Large intestine (tissue), 3 donors: ENCODE measurements at regions not wholly inside any gene's neighbourhood (a gene's known extent, or its start where the extent isn't known, plus 50 kb on each side); places are given as distances from the start of the nearest gene placed in this dataset.
"Not testable (repeated sequence)": the region's sequence is repeated elsewhere in the genome, so short reads cannot be mapped to it uniquely, and the experiment has no call there.

Source experiments
- DNase-seq, 2 donors: peaks; one replicate each; pipeline versions ENCODE4 v3.0.0 to v3.0.0-alpha.2; 2013
- H3K27ac ChIP-seq: one replicate; pipeline ENCODE4 v1.5.1; 2013; ENCODE audit warnings: low read length
- H3K27me3 ChIP-seq: 2 replicates; pipeline ENCODE4 v1.6.1; 2013; ENCODE audit warnings: low read length; ENCODE audit not compliant: control insufficient read depth, insufficient read depth
- H3K36me3 ChIP-seq: 2 replicates; pipeline ENCODE4 v1.6.1; 2013; ENCODE audit warnings: low read length; ENCODE audit not compliant: control insufficient read depth, insufficient read depth
- H3K4me1 ChIP-seq: one replicate; pipeline ENCODE4 v1.6.1; 2013; ENCODE audit warnings: low read length; ENCODE audit not compliant: control insufficient read depth, insufficient read depth
- H3K4me3 ChIP-seq: one replicate; pipeline ENCODE4 v1.5.1; 2013; ENCODE audit warnings: low read length
- H3K9me3 ChIP-seq: one replicate; pipeline ENCODE4 v1.6.1; 2013; ENCODE audit warnings: mild to moderate bottlenecking, low read depth, low read length, moderate library complexity; ENCODE audit not compliant: control insufficient read depth
- WGBS: methylation state at CpG from one replicate; pipeline ENCODE4 v1.1.5; 2013; ENCODE audit warnings: low lambda C conversion rate; ENCODE audit not compliant: insufficient coverage; 5-methylcytosine and 5-hydroxymethylcytosine counted together

- no peak overlapping the region for H3K4me3 ChIP-seq
- H3K4me1 ChIP-seq: no peaks in the 10 kb centered on the region
- no peaks in the 10 kb centered on the region for H3K9me3 ChIP-seq
- DNase-seq: no peak
- no CpG with 5 or more reads among the region's 3 CpGs for WGBS
- no peaks in the 10 kb centered on the region for H3K36me3 ChIP-seq
- H3K27me3 ChIP-seq: no peaks in the 10 kb centered on the region
- no peak overlapping the region for H3K27ac ChIP-seq
Measured at GRCh38 chrX:20718592-20719380, 452.1 kb upstream of the RPS6KA3 start.

DNA sequence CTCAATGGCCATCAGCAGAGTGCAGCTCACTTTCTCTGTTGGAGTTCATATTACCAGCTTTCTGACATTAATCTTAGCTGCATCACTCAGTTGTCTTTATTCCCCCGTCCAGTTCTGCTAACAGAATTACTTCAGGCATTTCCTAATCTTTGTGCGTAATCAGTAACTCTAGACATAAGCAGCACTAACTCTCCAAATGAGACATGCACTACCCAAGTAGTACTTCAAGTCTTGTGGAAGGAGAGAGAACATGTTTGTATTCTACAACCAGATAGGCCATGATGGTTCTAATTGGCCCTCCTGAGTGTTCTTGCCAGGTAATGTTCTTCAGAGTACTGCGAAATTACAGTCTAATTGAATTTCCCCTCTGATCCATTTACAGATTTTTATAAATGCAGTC is 448.5 kb upstream of the RPS6KA3 start:
- no peaks in the 10 kb centered on the region for H3K9me3 ChIP-seq
- no CpG with 5 or more reads among the region's 3 CpGs for WGBS

GRCh38 chrX:20712811-20713210 is 446.1 kb upstream of the RPS6KA3 start:
- Histone ChIP-seq H3K4me1 (no peaks in the 10 kb centered on the region), H3K27me3 (no peaks in the 10 kb centered on the region), H3K9me3 (no peaks in the 10 kb centered on the region), H3K36me3 (no peaks in the 10 kb centered on the region), H3K27ac (no peak overlapping the region), H3K4me3 (no peak overlapping the region)
- WGBS: no CpG with 5 or more reads among the region's 1 CpG
- no peak for DNase-seq

More for the DNA sequence above, 448.5 kb upstream of the RPS6KA3 start:
- H3K4me3 ChIP-seq: no peak overlapping the region
- H3K27ac ChIP-seq: no peak overlapping the region
- H3K36me3 ChIP-seq: no peaks in the 10 kb centered on the region
- no peaks in the 10 kb centered on the region for H3K4me1 ChIP-seq
- no peaks in the 10 kb centered on the region for H3K27me3 ChIP-seq
- DNase-seq: no peak

DNA sequence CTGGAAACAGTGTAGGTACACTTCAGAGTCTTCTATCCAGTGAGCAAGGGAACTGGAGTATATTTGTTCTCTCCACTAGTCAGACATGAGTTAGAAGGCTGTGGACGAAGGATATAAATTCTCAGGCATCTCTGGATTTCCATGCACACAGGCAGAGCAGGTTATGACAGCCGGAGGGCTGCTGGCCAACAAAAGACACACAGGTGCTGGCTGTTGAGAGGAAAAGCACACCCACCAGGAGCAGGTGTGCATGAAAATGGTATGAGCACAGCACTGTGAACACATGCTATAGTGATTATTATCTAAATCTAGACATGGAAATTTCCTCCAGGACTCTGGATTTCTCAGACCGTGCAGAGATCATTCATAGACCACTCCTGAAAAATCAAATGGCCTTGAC is 444.7 kb upstream of the RPS6KA3 start:
- no peak overlapping the region for H3K27ac ChIP-seq
- no CpG with 5 or more reads among the region's 3 CpGs for WGBS
- H3K27me3 ChIP-seq: no peaks in the 10 kb centered on the region
- no peaks in the 10 kb centered on the region for H3K4me1 ChIP-seq
- no peak for DNase-seq
- no peaks in the 10 kb centered on the region for H3K36me3 ChIP-seq
- no peaks in the 10 kb centered on the region for H3K9me3 ChIP-seq
- no peak overlapping the region for H3K4me3 ChIP-seq

DNA sequence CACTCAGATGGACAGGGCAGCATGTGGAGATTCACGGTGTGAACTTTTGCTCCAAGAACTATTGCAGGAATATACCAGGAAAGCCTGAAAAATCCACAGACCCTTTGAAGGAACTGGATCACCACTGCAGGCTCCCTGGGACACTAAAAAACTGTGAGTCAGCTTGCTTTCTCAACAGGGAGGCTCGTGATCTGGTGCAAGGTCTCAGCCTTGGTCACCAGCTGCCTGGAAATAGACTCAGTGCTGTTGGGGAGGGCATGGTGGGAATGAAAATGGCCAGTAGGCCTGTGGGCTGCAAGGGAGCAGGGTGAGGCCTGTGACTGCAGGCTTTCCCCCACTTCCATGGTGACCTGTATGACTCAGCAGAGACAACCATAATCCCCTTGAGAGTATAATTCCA is 426.4 kb upstream of the RPS6KA3 start:
- no CpG with 5 or more reads among the region's 2 CpGs for WGBS
- Histone ChIP-seq H3K9me3 (no peaks in the 10 kb centered on the region), H3K4me1 (no peaks in the 10 kb centered on the region), H3K36me3 (no peaks in the 10 kb centered on the region), H3K27ac (no peak overlapping the region), H3K27me3 (no peaks in the 10 kb centered on the region), H3K4me3 (no peak overlapping the region)
- no peak for DNase-seq

DNA sequence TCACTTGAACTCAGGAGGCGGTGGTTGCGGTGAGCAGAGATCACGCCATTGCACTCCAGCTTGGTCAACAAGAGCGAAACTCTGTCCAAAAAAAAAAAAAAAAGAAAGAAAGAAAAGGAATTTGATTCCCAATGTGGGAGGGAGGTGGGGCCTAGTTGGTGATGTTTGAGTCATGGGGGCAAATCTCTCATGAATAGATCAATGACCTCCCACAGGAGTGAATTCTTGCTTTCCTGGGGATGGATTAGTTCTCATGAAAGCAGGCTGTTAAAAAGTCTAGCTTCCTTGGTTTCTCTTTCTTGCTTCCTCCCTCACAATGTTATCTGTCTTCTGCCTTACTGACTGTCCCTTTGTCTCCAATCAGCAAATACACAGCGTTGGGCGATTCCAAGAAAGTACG is 419.5 kb upstream of the RPS6KA3 start:
- no peak overlapping the region for H3K27ac ChIP-seq
- no peaks in the 10 kb centered on the region for H3K4me1 ChIP-seq
- WGBS: no CpG with 5 or more reads among the region's 7 CpGs
- no peaks in the 10 kb centered on the region for H3K9me3 ChIP-seq
- no peak for DNase-seq
- H3K27me3 ChIP-seq: no peaks in the 10 kb centered on the region
- H3K4me3 ChIP-seq: no peak overlapping the region
- no peaks in the 10 kb centered on the region for H3K36me3 ChIP-seq

DNA sequence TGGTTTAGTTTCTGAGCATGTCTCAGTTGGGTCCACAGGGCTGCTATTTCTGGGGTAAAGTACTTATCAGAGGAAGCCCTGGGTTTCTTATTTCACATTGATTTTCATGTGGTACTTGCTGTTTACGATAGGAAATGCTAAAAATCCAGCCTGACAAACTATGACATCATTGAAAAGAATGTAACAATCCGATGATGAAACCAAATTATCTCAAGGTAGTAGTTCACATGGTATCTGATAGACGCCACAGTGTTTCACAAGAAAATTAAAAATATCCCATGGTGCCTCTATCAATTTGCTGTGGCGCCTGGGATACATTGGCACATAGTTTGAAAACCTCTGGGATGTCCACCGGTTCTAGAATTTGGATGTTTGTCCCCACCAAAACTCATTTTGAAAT is 418.9 kb upstream of the RPS6KA3 start:
- DNase-seq: no peak
- H3K9me3 ChIP-seq: no peaks in the 10 kb centered on the region
- H3K27ac ChIP-seq: no peak overlapping the region
- H3K36me3 ChIP-seq: no peaks in the 10 kb centered on the region
- H3K4me3 ChIP-seq: no peak overlapping the region
- H3K4me1 ChIP-seq: no peaks in the 10 kb centered on the region
- no CpG with 5 or more reads among the region's 5 CpGs for WGBS
- no peaks in the 10 kb centered on the region for H3K27me3 ChIP-seq

DNA sequence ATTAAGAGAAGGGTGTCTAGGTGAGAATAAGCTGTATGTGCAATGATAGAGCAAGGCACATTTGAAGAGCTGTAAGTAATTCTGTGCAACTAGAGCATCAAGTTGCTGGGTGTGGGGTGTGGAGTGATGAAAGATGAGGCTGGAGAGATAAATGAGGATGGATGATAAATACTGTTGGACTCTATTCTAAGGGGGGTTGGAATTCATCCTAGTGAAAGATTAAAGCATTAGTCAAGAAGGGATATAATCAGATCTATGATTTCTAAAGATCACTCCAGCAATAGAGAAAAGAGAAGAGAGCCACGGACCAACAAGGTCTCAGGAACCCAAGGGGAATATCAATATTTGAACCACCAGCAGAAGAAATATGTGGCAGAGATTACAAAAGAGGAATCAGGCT is 415.0 kb upstream of the RPS6KA3 start:
- H3K4me3 ChIP-seq: no peak overlapping the region
- H3K36me3 ChIP-seq: no peaks in the 10 kb centered on the region
- WGBS: no CpG with 5 or more reads among the region's 1 CpG
- H3K4me1 ChIP-seq: no peaks in the 10 kb centered on the region
- H3K9me3 ChIP-seq: no peaks in the 10 kb centered on the region
- H3K27me3 ChIP-seq: no peaks in the 10 kb centered on the region
- no peak for DNase-seq
- no peak overlapping the region for H3K27ac ChIP-seq

- no peak overlapping the region for H3K27ac ChIP-seq
- H3K4me1 ChIP-seq: no peaks in the 10 kb centered on the region
- H3K27me3 ChIP-seq: no peaks in the 10 kb centered on the region
- no peaks in the 10 kb centered on the region for H3K9me3 ChIP-seq
- H3K4me3 ChIP-seq: no peak overlapping the region
- DNase-seq: no peak
- H3K36me3 ChIP-seq: no peaks in the 10 kb centered on the region
Measured at GRCh38 chrX:20680998-20681397, 414.3 kb upstream of the RPS6KA3 start.

- DNase-seq: no peak
- Histone ChIP-seq H3K4me3 (no peak overlapping the region), H3K36me3 (no peaks in the 10 kb centered on the region), H3K9me3 (no peaks in the 10 kb centered on the region), H3K27me3 (no peaks in the 10 kb centered on the region), H3K4me1 (no peaks in the 10 kb centered on the region), H3K27ac (no peak overlapping the region)
- WGBS: no CpG with 5 or more reads among the region's 2 CpGs
Measured at GRCh38 chrX:20672476-20672875, 405.8 kb upstream of the RPS6KA3 start.

- H3K9me3 ChIP-seq, DNase-seq, H3K27me3 ChIP-seq, H3K27ac ChIP-seq, H3K4me1 ChIP-seq, H3K36me3 ChIP-seq, H3K4me3 ChIP-seq: not testable (repeated sequence)
- no CpG with 5 or more reads among the region's 3 CpGs for WGBS
Measured at GRCh38 chrX:20671746-20672145, 405.0 kb upstream of the RPS6KA3 start.
